Activated CD4-positive, alpha-beta T cell treated with anti-CD3 and anti-CD28 coated beads, Interleukin-2, amount 50 U/mL, for 24 hours (primary cell): ENCODE measurements at regions not wholly inside any gene's neighbourhood (a gene's known extent, or its start where the extent isn't known, plus 50 kb on each side); places are given as distances from the start of the nearest gene placed in this dataset.
"Not testable (repeated sequence)": the region's sequence is repeated elsewhere in the genome, so short reads cannot be mapped to it uniquely, and the experiment has no call there.

Experiments used
- DNase-seq, 2 donors: peaks; one replicate each; pipeline ENCODE4 v3.0.0-alpha.2; 2020; ENCODE audit warnings: low read depth in 1 of 2, low spot score in 1 of 2

- no peak for DNase-seq
These were observed 562.6 kb downstream of the PTPRU start for GRCh38 chr1:29798699-29799566.

- not testable (repeated sequence) for DNase-seq
These were observed 560.8 kb downstream of the PTPRU start for GRCh38 chr1:29797125-29797524.

DNA sequence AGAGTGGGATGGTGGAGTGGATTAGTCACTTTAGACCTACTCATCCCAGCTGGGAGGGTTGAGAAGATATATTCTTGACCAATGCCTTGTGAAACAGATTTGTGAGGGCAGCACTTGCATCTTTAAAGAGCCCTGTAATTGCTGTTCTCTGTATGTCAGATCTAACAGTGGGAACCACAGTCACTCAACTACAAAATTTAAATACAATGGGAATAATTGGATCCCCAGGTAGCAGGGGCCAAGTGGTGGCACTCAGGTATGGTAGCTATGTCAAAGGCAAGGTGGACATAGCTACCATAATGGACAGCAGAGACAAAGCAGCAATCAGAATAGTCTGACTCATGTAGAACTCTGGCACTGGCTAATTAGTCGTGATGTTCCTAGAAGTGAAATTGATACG lies 559.6 kb downstream of the PTPRU start:
- not testable (repeated sequence) for DNase-seq

GRCh38 chr1:29793653-29794348 lies 557.5 kb downstream of the PTPRU start:
- no peak for DNase-seq

DNA sequence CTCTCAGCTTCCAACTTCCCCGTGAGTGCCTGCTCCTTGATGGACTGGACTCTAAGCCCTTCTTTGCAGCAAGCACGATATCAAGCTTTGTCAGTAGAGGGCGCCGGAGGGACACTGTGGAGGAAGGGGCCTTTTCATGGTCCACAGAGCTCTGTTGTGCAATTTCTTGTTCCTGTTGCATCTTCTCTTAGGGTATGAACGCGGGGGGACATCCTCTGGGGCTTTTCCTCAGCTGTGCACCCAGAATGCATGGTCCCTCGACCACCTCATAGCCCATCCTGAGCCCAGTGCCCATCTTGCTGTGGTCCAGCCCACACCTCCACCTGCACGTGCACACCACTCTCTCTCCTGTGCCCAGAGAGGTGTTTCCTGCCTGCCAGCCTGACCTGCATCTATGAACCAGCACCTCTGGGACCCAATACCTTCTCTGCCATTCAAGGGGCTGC lies 556.8 kb downstream of the PTPRU start:
- peak; percentile 16 to 38 for DNase-seq

DNA sequence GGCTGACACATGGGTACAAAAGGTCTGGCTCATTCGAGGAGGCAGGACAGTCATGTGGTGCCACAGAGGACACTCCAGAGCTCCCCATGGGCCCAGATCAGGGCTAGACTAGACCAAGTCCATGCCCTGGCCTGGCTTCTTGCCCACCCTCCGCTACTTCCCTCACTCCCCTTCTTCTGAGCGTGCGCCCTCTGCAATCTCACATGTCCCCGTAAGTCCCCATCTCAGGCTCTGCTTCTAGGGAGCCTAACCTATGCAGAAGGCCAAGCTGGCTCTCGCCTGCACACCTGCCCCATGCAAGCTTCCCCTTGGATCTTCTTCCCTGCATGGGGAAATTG lies 553.6 kb downstream of the PTPRU start:
- DNase-seq: no peak

- DNase-seq: no peak
These were observed 553.0 kb downstream of the PTPRU start for GRCh38 chr1:29789221-29789909.

GRCh38 chr1:29786791-29787732 lies 550.7 kb downstream of the PTPRU start:
- no peak for DNase-seq

DNA sequence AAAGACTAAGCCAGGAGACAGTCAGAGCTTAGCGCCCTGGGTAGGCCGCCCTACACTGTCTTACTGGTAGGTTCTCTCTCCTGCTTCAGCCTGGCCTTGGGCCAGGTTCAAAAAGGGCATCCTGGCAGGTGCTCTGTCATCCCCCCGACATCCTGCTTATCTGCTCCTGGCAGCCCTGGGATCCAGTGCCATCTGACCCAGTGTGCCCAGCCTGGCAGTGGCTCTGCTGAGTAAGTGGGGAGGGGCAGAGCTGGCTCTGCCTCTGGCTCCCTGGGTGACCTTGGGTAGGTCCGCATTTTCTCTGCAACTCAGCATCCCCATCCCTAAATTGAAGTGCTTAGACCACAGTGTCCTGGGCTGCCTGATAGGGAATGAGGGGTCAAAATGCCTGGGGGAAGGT lies 549.9 kb downstream of the PTPRU start:
- no peak for DNase-seq

DNA sequence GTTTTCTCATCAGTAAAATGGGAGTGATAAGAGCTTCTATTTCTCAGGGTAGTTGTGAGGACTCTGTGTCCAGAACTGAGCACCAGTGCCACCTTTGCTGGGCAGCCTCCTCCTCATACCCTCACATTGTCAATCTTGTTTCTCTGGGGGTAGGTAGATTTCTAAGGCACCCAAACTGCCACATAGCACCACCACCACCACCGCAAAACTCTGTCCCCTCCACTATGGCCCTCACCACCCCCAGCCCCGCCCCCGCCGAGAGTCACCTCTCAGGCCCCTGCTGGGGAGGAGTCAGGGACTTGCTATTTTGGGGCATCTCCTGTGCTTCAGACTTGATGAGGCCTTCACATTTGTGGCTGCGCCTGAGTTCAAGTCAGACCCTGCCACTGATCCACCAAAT lies 549.2 kb downstream of the PTPRU start:
- DNase-seq: no peak

- DNase-seq: no peak
These were observed 548.8 kb downstream of the PTPRU start for GRCh38 chr1:29785137-29785527.

GRCh38 chr1:29784276-29785136 lies 548.2 kb downstream of the PTPRU start:
- DNase-seq: no peak

DNA sequence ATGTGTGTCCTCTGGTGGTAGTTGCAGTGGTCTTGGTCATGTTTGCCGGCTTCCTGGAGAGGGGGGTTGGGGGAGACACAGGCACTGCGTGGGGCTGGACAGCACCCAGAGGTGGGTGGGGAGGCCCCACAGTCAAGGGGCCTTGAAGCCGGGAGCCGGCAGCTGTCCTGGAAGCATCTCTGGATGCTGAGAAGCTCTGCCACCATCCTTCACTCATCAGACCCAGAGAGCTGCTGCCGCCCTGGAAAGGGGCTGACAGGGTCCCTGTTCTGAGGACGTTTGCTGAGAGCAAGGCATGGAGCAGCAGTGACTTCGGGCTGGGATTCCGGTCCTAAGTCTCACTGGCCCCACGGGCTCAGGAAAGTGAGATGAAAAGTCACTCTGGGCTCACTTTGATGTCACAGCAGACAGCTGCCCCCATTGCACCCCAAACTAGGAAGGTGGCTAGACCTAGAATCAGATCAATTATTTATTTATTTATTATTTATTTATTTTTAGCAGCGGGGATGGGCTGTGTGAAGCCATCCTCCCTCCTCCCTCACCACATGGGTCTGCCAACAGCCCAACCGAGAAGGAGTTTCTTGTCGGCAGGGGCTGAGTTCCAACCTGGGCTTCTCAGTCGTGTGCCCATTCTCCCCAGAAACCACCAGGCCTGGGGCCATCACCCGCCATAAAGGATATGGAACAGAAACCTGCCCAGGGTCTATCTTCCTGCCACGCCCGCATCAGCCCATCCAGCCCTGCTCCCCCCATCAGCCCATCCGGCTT lies 547.4 kb downstream of the PTPRU start:
- no peak for DNase-seq

DNA sequence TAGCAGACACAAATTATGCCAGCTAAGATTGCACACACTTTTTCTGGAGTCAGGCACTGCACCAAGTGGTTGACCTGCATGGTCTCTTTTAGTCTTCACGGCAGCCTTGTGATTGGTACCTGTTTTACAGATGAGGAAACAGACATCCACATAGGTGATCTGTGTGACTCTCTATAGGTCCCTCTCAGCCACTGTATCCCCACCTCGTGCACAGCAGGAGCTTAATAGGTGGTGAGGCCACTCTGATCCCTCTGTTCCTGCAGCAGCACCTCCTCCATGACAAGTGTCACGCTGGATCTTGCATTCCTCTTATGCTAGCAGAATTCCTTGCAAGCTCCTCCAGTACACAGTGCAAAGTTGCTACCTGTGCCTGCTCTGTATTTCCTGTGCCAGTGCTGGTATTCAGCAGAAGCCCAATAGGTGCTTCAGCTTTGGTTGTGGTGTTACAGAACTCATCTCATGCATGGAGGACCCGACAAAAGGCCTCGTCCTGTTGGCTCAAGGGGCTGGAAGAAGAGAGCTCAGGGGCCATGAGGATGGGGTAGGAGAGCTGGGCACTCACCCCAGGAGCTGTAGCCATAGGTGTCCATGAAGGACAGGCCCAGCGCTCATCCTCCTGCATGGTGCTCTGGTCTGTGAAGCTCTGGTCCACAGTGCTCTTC lies 546.7 kb downstream of the PTPRU start:
- DNase-seq: no peak

DNA sequence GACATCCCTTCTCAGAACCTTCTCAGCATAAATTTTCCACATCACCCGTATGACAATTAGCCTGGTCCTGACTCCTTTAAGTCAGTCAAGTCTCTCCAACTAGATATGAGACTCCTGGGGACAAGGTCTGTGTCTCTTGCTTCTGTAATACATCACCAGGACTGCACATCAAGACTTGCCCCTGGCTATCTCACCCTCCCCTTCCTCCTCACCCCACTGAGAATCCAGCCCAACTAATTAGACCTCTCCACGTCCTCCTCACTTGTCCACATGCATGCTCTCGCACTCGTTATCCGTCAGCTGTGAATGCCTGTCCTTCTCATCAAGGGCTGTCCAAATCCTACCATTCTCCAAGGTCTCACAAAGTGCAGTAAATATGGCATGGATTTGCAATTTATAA lies 542.8 kb downstream of the PTPRU start:
- DNase-seq: no peak

DNA sequence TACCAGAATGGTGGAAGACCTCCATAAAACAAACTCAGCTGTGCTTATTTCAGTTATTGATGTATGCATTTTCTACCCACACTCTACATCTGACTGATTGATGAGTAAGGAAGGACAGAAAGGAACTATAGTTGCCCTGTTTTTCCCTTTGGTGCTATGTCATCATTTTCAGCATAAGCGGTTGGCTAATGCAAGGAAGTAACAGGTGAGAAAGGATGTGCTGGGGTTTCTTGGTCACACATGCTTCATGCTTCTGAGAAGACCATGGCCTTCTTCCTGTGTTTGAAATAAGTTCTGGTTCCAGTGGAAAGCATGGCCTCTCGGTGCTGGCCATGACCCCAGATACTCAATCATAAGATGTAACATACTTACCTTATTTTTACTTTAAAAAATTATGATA lies 541.2 kb downstream of the PTPRU start:
- no peak for DNase-seq

GRCh38 chr1:29774355-29774754 lies 538.0 kb downstream of the PTPRU start:
- DNase-seq: no peak

DNA sequence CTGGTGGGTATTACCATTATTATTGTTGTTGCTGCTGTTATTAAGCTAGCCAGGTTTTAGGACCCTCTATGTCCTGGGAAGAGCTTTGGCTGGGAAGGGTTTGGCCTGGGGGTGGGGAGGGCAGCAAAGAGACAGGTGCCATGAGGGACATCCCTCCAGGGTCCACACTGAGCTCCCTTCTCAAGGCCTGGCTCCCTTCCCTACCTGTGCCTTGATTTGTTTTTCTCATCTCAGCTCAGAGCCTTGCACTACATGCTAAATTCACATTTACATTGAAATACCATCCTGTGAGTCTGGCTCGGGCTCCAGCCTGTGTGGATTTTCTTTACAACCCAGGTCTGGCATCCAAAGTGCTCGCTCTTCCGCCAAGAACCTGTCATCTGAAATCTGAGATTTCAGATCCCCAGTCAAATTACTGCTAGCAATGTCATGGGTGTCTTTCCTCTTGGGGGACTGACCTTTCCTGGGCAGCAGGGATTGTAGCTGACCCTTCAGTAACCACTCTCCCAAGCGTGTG lies 536.3 kb downstream of the PTPRU start:
- no peak for DNase-seq
